Neural cell (in vitro differentiated cells): ENCODE measurements at regions not wholly inside any gene's neighbourhood (a gene's known extent, or its start where the extent isn't known, plus 50 kb on each side); places are given as distances from the start of the nearest gene placed in this dataset.

Source experiments
- EP300 ChIP-seq: fragments of 450-650 bp; conservative IDR thresholded peaks from 2 replicates; pipeline ENCODE4 v1.6.1; 2014; ENCODE audit warnings: antibody characterized with exemption, mild to moderate bottlenecking, moderate library complexity; ENCODE audit not compliant: poor library complexity, severe bottlenecking
- EZH2 ChIP-seq: fragments of 200-600, 300-800 bp; shearing (Covaris generic), sonication (generic); IDR thresholded peaks from 2 replicates; pipeline ENCODE4 v1.6.1; 2014; ENCODE audit warnings: antibody characterized with exemption, low read length, borderline replicate concordance, mild to moderate bottlenecking; ENCODE audit not compliant: insufficient read depth, poor library complexity, severe bottlenecking
- MXI1 ChIP-seq: fragments of 450-650 bp; conservative IDR thresholded peaks from 2 replicates; pipeline ENCODE4 v1.6.1; 2014; ENCODE audit warnings: antibody characterized with exemption, mild to moderate bottlenecking; ENCODE audit not compliant: poor library complexity, severe bottlenecking
- POLR2AphosphoS5 ChIP-seq: IDR thresholded peaks from 2 replicates; pipeline ENCODE4 v1.6.1; 2012
- RAD21 ChIP-seq: fragments of 450-650 bp; conservative IDR thresholded peaks from 2 replicates; pipeline ENCODE4 v1.6.1; 2014; ENCODE audit warnings: antibody characterized with exemption, mild to moderate bottlenecking, moderate library complexity
- SMC3 ChIP-seq: fragments of 450-650 bp; conservative IDR thresholded peaks from 2 replicates; pipeline ENCODE4 v1.6.1; 2014; ENCODE audit warnings: antibody characterized with exemption, mild to moderate bottlenecking, moderate library complexity; ENCODE audit not compliant: poor library complexity
- TAF1 ChIP-seq: IDR thresholded peaks from 2 replicates; pipeline ENCODE4 v1.6.1; 2012; ENCODE audit warnings: low read depth
- TF ChIP-seq, protein P1 (sequence below): fragments of 450-650 bp; IDR thresholded peaks from 2 replicates; pipeline ENCODE4 v1.5.1; 2014; ENCODE audit warnings: antibody characterized with exemption, mild to moderate bottlenecking, moderate library complexity; ENCODE audit not compliant: poor library complexity, severe bottlenecking
- TF ChIP-seq, protein P2 (sequence below): IDR thresholded peaks from 2 replicates; pipeline ENCODE4 v1.6.1; 2012; ENCODE audit warnings: borderline replicate concordance

DNA sequence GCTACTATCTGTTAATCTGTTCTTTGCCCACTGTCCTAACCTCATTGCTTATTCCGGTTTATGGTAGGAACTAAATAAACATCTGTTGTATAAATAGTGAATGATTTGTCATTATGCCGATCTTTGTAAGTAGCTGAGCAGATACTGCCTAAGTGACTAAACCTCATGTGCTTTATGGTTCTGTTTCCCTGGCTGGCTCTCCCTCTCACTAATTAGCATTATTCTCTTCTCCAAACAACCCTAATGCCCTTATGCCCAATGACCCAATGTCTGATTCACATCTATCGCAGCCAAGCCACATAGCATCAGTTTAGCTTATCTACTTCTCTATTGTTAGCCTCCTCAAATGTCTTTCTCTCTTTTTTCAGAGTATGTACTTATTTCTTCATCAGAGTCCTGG, 462.3 kb upstream of the POT1 start:
- TF ChIP-seq, protein P1, sequence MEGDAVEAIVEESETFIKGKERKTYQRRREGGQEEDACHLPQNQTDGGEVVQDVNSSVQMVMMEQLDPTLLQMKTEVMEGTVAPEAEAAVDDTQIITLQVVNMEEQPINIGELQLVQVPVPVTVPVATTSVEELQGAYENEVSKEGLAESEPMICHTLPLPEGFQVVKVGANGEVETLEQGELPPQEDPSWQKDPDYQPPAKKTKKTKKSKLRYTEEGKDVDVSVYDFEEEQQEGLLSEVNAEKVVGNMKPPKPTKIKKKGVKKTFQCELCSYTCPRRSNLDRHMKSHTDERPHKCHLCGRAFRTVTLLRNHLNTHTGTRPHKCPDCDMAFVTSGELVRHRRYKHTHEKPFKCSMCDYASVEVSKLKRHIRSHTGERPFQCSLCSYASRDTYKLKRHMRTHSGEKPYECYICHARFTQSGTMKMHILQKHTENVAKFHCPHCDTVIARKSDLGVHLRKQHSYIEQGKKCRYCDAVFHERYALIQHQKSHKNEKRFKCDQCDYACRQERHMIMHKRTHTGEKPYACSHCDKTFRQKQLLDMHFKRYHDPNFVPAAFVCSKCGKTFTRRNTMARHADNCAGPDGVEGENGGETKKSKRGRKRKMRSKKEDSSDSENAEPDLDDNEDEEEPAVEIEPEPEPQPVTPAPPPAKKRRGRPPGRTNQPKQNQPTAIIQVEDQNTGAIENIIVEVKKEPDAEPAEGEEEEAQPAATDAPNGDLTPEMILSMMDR = no peak
- TF ChIP-seq, protein P2, sequence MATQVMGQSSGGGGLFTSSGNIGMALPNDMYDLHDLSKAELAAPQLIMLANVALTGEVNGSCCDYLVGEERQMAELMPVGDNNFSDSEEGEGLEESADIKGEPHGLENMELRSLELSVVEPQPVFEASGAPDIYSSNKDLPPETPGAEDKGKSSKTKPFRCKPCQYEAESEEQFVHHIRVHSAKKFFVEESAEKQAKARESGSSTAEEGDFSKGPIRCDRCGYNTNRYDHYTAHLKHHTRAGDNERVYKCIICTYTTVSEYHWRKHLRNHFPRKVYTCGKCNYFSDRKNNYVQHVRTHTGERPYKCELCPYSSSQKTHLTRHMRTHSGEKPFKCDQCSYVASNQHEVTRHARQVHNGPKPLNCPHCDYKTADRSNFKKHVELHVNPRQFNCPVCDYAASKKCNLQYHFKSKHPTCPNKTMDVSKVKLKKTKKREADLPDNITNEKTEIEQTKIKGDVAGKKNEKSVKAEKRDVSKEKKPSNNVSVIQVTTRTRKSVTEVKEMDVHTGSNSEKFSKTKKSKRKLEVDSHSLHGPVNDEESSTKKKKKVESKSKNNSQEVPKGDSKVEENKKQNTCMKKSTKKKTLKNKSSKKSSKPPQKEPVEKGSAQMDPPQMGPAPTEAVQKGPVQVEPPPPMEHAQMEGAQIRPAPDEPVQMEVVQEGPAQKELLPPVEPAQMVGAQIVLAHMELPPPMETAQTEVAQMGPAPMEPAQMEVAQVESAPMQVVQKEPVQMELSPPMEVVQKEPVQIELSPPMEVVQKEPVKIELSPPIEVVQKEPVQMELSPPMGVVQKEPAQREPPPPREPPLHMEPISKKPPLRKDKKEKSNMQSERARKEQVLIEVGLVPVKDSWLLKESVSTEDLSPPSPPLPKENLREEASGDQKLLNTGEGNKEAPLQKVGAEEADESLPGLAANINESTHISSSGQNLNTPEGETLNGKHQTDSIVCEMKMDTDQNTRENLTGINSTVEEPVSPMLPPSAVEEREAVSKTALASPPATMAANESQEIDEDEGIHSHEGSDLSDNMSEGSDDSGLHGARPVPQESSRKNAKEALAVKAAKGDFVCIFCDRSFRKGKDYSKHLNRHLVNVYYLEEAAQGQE = no peak
- TF ChIP-seq MXI1 = no peak
- no peak for TF ChIP-seq EP300
- TF ChIP-seq SMC3 = no peak
- no peak for TF ChIP-seq EZH2
- TF ChIP-seq TAF1 = no peak
- no peak for TF ChIP-seq POLR2AphosphoS5
- no peak for TF ChIP-seq RAD21
